ENCODE measurements at regions not wholly inside any gene's neighbourhood (a gene's known extent, or its start where the extent isn't known, plus 50 kb on each side); places are given as distances from the start of the nearest gene placed in this dataset.

- peaks cover 3% of the 10 kb centered on the region for H3K9me3 Mint-ChIP-seq (ENCODE audit: low read depth)
- peaks cover 21% of the 10 kb centered on the region for H3K4me1 Mint-ChIP-seq
- no peak overlapping the region for H3K4me3 Mint-ChIP-seq
- CTCF ChIA-PET = no interaction called here
- H3K36me3 Mint-ChIP-seq = no peaks in the 10 kb centered on the region
- H3K27ac Mint-ChIP-seq = no peak overlapping the region
- ATAC-seq (no peak), DNase-seq (no peak)
- H3K27me3 Mint-ChIP-seq = peaks cover 37% of the 10 kb centered on the region
Measured at GRCh38 chr10:29809383-29809782, 174.6 kb upstream of the SVIL start.

DNA sequence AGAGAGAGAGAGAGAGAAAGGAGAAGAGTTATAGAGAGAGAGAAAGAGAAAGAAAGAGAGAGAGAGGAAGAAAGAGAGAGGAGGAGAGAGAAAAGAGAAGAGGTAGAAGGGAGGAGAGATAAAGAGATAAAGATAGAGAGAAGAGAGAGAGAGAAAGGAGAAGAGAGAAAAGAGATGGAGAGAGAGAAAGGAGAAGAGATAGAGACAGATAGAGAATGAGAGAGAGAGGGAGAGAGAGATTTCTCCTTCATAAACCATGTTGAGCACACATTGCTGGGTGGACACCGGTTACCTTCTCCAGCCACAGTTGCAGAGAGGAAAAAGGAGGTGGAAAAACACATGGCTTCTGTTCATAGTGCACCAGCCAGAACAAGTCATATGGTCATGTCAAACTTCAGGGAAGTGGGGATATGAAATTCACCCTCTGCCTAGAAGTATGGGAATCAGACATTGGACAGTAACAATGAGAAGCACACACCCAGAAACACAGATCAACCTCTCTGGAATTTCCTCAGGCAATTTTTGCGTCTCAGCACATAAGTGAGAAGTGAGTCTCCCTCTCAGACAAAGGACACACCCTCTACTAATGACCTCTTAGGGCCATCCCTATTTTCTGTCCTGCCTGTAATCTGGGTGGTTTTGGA lies 172.5 kb upstream of the SVIL start:
- no peaks in the 10 kb centered on the region for H3K36me3 Mint-ChIP-seq
- peaks cover 3% of the 10 kb centered on the region for H3K9me3 Mint-ChIP-seq (ENCODE audit: low read depth)
- peaks cover 38% of the 10 kb centered on the region for H3K27me3 Mint-ChIP-seq
- H3K4me1 Mint-ChIP-seq = peaks cover 29% of the 10 kb centered on the region
- no peak overlapping the region for H3K4me3 Mint-ChIP-seq
- DNase-seq (no peak), ATAC-seq (no peak)
- H3K27ac Mint-ChIP-seq = no peak overlapping the region
- CTCF ChIA-PET = interaction anchor here (0.9 kb wide), 1 partner anchor 14 kb away, joined by 3 read pairs; no protein-coding TSS in a partner anchor

DNA sequence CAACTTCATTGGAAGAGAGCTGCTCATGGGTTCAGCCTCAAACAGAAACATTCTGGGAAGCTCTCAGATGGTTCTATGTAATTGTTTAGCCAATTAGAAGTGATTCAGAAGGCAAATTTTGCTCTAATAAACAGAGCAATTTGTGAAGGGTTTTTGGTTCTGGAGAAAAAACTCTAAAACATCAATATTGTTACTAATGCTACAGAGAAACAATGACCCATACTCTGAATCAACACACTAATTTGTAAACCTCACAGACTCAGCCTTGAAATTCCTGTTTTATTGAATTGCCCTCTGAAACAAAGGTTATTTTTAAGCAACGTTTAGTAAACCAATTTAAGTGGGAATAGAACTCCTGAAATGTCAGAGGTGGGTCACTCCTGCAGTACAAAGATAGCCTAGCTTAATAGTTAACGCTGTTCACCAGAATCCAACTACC lies 171.6 kb upstream of the SVIL start:
- no peak overlapping the region for H3K4me3 Mint-ChIP-seq
- CTCF ChIA-PET = interaction anchor here (0.9 kb wide), 1 partner anchor 14 kb away, joined by 3 read pairs; no protein-coding TSS in a partner anchor
- peaks cover 40% of the 10 kb centered on the region for H3K27me3 Mint-ChIP-seq
- DNase-seq = no peak
- H3K36me3 Mint-ChIP-seq = no peaks in the 10 kb centered on the region
- peaks cover 21% of the 10 kb centered on the region for H3K4me1 Mint-ChIP-seq
- peaks cover 3% of the 10 kb centered on the region for H3K9me3 Mint-ChIP-seq (ENCODE audit: low read depth)
- no peak for ATAC-seq
- no peak overlapping the region for H3K27ac Mint-ChIP-seq

DNA sequence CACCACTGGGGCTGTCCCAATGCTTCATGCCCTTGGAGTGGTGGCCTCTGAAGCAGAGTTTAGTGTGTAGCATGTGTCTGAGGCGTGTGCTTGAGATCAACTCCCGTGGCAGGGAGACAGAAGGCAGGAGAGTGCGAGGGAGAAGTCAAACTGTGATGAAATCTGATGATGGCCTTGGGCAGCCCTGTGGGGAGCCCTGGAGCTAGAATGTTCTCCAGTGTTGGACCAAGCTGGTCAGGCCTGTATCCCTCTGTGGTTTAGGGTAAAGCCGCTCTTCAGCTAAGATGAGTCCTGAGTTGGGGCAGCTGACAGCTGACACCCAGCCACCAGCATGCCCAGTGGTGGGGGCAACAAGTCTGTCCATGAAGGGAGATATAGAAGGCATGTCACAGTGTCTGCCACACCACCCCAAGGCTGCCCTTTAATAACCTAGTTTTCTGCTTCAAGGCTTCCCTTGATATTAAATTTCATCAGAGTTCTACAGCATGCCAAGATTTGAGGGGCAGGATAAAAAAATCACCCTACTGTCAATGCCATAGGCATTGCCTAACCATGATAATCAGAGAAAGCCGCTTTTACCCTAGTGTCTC lies 170.5 kb upstream of the SVIL start:
- Mint-ChIP-seq H3K4me1 (peaks cover 15% of the 10 kb centered on the region), H3K36me3 (no peaks in the 10 kb centered on the region), H3K27me3 (peaks cover 30% of the 10 kb centered on the region), H3K9me3 (ENCODE audit: low read depth) (peaks cover 3% of the 10 kb centered on the region), H3K4me3 (no peak overlapping the region), H3K27ac (no peak overlapping the region)
- CTCF ChIA-PET = no interaction called here
- no peak for ATAC-seq
- DNase-seq = no peak

DNA sequence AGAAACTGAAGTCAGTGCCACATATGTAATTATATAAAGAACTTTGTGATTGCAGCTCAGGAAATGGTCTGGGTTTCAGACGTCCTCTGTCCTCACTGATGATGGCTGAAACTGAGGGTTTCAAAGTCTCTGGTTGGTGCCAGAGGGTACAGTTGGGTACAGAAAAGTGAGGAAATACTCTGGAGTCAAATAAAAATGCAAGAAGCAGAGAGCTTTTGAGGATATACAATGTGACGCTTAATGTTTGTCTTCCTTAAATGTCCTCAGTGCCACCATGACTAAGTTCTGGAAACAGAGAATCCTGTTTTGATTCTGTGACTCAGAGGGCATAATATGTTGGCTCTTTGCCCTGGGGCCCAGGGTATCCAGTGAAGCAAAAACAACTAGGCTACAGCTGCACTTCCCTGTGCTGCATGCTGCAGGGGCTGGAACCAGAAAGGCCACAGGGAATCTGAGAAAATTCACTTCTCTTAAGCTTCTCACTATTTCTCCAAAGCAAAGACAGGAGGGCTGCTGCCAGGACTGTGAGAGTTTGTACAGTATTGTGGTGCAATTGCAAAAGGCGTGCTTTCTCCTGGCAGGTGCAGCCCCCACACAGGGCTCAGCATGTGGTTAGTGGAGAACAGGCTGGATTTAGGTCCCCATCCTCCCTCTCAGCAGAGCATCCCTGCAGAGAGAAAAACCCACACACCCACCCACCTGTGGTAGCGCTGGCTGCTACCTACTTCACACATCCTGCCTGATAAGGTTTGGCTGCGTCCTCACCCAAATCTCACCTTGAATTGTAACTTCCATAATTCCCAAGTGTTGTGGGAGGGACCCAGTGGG lies 169.5 kb upstream of the SVIL start:
- no peak overlapping the region for H3K27ac Mint-ChIP-seq
- DNase-seq = no peak
- H3K27me3 Mint-ChIP-seq = peaks cover 25% of the 10 kb centered on the region
- ATAC-seq = no peak
- CTCF ChIA-PET = no interaction called here
- H3K9me3 Mint-ChIP-seq (ENCODE audit: low read depth) = peaks cover 3% of the 10 kb centered on the region
- H3K36me3 Mint-ChIP-seq = no peaks in the 10 kb centered on the region
- no peak overlapping the region for H3K4me3 Mint-ChIP-seq
- peaks cover 15% of the 10 kb centered on the region for H3K4me1 Mint-ChIP-seq

- H3K4me1 Mint-ChIP-seq = peaks cover 15% of the 10 kb centered on the region
- DNase-seq (no peak), ATAC-seq (no peak)
- no peak overlapping the region for H3K4me3 Mint-ChIP-seq
- H3K9me3 Mint-ChIP-seq (ENCODE audit: low read depth) = peaks cover 3% of the 10 kb centered on the region
- H3K27ac Mint-ChIP-seq = no peak overlapping the region
- peaks cover 19% of the 10 kb centered on the region for H3K27me3 Mint-ChIP-seq
- CTCF ChIA-PET = no interaction called here
- H3K36me3 Mint-ChIP-seq = no peaks in the 10 kb centered on the region
Measured at GRCh38 chr10:29802171-29802570, 167.4 kb upstream of the SVIL start.

- Mint-ChIP-seq H3K27ac (no peak overlapping the region), H3K9me3 (ENCODE audit: low read depth) (no peaks in the 10 kb centered on the region), H3K4me3 (no peak overlapping the region), H3K27me3 (peaks cover 5% of the 10 kb centered on the region), H3K4me1 (peaks cover 8% of the 10 kb centered on the region), H3K36me3 (no peaks in the 10 kb centered on the region)
- ATAC-seq = no peak
- no peak for DNase-seq
- CTCF ChIA-PET = no interaction called here
Measured at GRCh38 chr10:29798921-29799690, 164.3 kb upstream of the SVIL start.

DNA sequence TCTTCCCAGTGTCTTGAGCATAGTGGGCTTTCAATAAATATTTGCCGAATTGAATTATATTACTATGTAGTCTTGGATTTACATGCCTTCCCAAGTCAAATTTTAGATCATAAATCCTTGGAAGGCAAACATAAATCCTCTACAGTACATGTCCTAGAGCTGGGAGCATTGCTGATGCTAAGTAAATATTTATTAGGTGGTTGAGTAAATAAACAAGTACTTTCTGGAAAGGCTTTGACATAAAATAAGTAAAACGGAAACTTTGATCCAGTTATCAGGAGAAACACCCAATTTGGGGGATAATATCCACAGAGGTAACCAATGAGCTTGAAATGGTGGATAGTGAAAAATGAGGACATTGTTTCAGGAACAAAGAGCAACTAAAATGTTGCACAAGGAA lies 162.8 kb upstream of the SVIL start:
- no peak for ATAC-seq
- peaks cover 2% of the 10 kb centered on the region for H3K27me3 Mint-ChIP-seq
- no peaks in the 10 kb centered on the region for H3K4me1 Mint-ChIP-seq
- DNase-seq = no peak
- no peak overlapping the region for H3K27ac Mint-ChIP-seq
- H3K4me3 Mint-ChIP-seq = no peak overlapping the region
- CTCF ChIA-PET = no interaction called here
- no peaks in the 10 kb centered on the region for H3K9me3 Mint-ChIP-seq (ENCODE audit: low read depth)
- no peaks in the 10 kb centered on the region for H3K36me3 Mint-ChIP-seq

- DNase-seq = no peak
- no peaks in the 10 kb centered on the region for H3K36me3 Mint-ChIP-seq
- H3K27ac Mint-ChIP-seq = no peak overlapping the region
- H3K4me3 Mint-ChIP-seq = no peak overlapping the region
- no peaks in the 10 kb centered on the region for H3K27me3 Mint-ChIP-seq
- CTCF ChIA-PET = no interaction called here
- no peaks in the 10 kb centered on the region for H3K4me1 Mint-ChIP-seq
- no peaks in the 10 kb centered on the region for H3K9me3 Mint-ChIP-seq (ENCODE audit: low read depth)
- no peak for ATAC-seq
Measured at GRCh38 chr10:29795850-29796249, 161.1 kb upstream of the SVIL start.

DNA sequence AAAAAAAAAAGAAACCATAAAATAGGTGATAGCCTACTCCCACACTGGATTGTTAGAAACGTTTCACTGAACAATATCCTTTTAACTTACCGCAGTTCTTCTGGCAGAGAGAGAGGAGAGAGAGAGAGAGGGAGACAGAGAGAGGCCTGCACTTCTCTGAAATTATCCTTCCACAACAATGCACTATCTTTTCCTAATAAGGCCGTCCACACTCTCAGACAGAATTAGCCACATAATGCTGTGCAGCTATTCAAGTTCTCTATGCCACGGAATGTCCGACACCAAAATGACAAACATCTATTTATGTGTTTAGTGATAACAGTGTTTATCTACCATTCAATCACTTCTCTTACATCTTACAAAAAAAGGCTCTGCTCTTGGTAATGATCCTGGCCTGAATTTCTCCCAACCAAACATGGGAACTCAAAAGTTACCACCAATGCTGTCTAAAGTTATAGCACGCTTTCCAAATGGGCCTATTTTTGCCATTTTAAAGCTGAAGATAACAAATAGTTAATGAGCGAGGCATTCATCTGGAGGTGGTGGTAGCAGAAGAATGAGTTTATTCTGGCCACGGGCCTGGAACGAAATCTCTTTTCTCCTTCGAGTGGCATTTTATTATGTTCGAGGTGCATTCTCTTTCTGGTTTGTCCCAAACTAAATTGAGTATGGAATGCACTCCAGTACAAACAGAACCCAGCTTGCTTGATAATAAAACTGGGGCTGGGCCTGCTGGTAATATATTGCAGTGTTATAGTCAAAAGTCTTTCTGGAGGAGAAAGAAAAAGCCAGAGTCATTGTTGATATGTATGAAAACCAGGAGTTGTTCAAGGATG lies 160.2 kb upstream of the SVIL start:
- CTCF ChIA-PET = no interaction called here
- Mint-ChIP-seq H3K4me3 (no peak overlapping the region), H3K9me3 (ENCODE audit: low read depth) (no peaks in the 10 kb centered on the region), H3K27ac (no peak overlapping the region), H3K4me1 (no peaks in the 10 kb centered on the region), H3K36me3 (no peaks in the 10 kb centered on the region), H3K27me3 (no peaks in the 10 kb centered on the region)
- ATAC-seq = no peak
- DNase-seq = no peak

- Mint-ChIP-seq H3K9me3 (ENCODE audit: low read depth) (no peaks in the 10 kb centered on the region), H3K4me3 (no peak overlapping the region), H3K27ac (no peak overlapping the region), H3K27me3 (peaks cover 4% of the 10 kb centered on the region), H3K4me1 (no peaks in the 10 kb centered on the region), H3K36me3 (no peaks in the 10 kb centered on the region)
- DNase-seq (no peak), ATAC-seq (no peak)
- CTCF ChIA-PET = no interaction called here
Measured at GRCh38 chr10:29791773-29792172, 157.0 kb upstream of the SVIL start.

- H3K36me3 Mint-ChIP-seq = no peaks in the 10 kb centered on the region
- no peak overlapping the region for H3K27ac Mint-ChIP-seq
- peaks cover 9% of the 10 kb centered on the region for H3K27me3 Mint-ChIP-seq
- no peaks in the 10 kb centered on the region for H3K4me1 Mint-ChIP-seq
- no peak for DNase-seq
- no peak for ATAC-seq
- no peaks in the 10 kb centered on the region for H3K9me3 Mint-ChIP-seq (ENCODE audit: low read depth)
- CTCF ChIA-PET = no interaction called here
- H3K4me3 Mint-ChIP-seq = no peak overlapping the region
Measured at GRCh38 chr10:29790207-29790606, 155.4 kb upstream of the SVIL start.

- ATAC-seq (no peak), DNase-seq (no peak)
- CTCF ChIA-PET = no interaction called here
- Mint-ChIP-seq H3K36me3 (no peaks in the 10 kb centered on the region), H3K27me3 (peaks cover 11% of the 10 kb centered on the region), H3K9me3 (ENCODE audit: low read depth) (no peaks in the 10 kb centered on the region), H3K27ac (no peak overlapping the region), H3K4me3 (no peak overlapping the region), H3K4me1 (peaks cover 3% of the 10 kb centered on the region)
Measured at GRCh38 chr10:29788113-29788512, 153.3 kb upstream of the SVIL start.

Data from activated CD8-positive, alpha-beta memory T cell treated with anti-CD3 and anti-CD28 coated beads, Interleukin-2, amount 10 ng/mL, durations not matched to agents 7 days and 5 days (primary cell).